SK-N-SH treated with all-trans-retinoic acid at 6 μM for 48 hours (cell line): ENCODE measurements at regions not wholly inside any gene's neighbourhood (a gene's known extent, or its start where the extent isn't known, plus 50 kb on each side); places are given as distances from the start of the nearest gene placed in this dataset.

Source experiments
- ATAC-seq: fragments of 200-7000 bp; cut with Tn5 transposase; 3 replicates; pipeline ENCODE4 v1.9.1; 2020; ENCODE audit warnings: mild to moderate bottlenecking, moderate library complexity
- ARNTL ChIP-seq: fragments of 450-650 bp; formaldehyde crosslinking; IDR thresholded peaks from 2 replicates; pipeline ENCODE4 v1.5.0; 2020; ENCODE audit warnings: low read depth, mild to moderate bottlenecking, moderate library complexity, borderline replicate concordance
- BACH2 ChIP-seq: fragments of 250-450 bp; sonication (Bioruptor Pico); IDR thresholded peaks from 2 replicates; pipeline ENCODE4 v1.9.0; 2021; ENCODE audit warnings: mild to moderate bottlenecking, borderline replicate concordance
- CREB5 ChIP-seq: fragments of 250-450 bp; sonication (Bioruptor Pico); IDR thresholded peaks from 2 replicates; pipeline ENCODE4 v1.5.1; 2020; ENCODE audit warnings: low read depth, mild to moderate bottlenecking, moderate library complexity
- CSDC2 ChIP-seq: fragments of 250-450 bp; sonication (Bioruptor Pico); IDR thresholded peaks from 2 replicates; pipeline ENCODE4 v1.5.0; 2020; ENCODE audit warnings: mild to moderate bottlenecking, moderate library complexity
- CSRNP3 ChIP-seq: fragments of 250-450 bp; sonication (Bioruptor Pico); IDR thresholded peaks from 2 replicates; pipeline ENCODE4 v1.5.1; 2021; ENCODE audit warnings: mild to moderate bottlenecking, moderate library complexity
- ESRRG ChIP-seq: fragments of 250-450 bp; sonication (Bioruptor Pico); IDR thresholded peaks from 2 replicates; pipeline ENCODE4 v1.6.1; 2021; ENCODE audit warnings: mild to moderate bottlenecking
- GLIS3 ChIP-seq: fragments of 250-450 bp; sonication (Bioruptor Pico); IDR thresholded peaks from 2 replicates; pipeline ENCODE4 v1.5.0; 2020; ENCODE audit warnings: mild to moderate bottlenecking, moderate library complexity
- ISL1 ChIP-seq: fragments of 250-450 bp; sonication (Bioruptor Pico); IDR thresholded peaks from 2 replicates; pipeline ENCODE4 v2.1.2; 2022; ENCODE audit warnings: mild to moderate bottlenecking, moderate library complexity
- OSR1 ChIP-seq: fragments of 250-450 bp; sonication (Bioruptor Pico); IDR thresholded peaks from 2 replicates; pipeline ENCODE4 v1.8.0; 2022; ENCODE audit warnings: moderate library complexity, mild to moderate bottlenecking, inconsistent platforms
- PATZ1 ChIP-seq: fragments of 250-450 bp; sonication (Bioruptor Pico); IDR thresholded peaks from 2 replicates; pipeline ENCODE4 v1.8.0; 2020; ENCODE audit warnings: mild to moderate bottlenecking, moderate library complexity, borderline replicate concordance
- POU6F1 ChIP-seq: fragments of 250-450 bp; sonication (Bioruptor Pico); IDR thresholded peaks from 2 replicates; pipeline ENCODE4 v1.8.0; 2021; ENCODE audit warnings: low read depth, mild to moderate bottlenecking, moderate library complexity, borderline replicate concordance
- PPARA ChIP-seq: fragments of 250-450 bp; sonication (Bioruptor Pico); IDR thresholded peaks from 2 replicates; pipeline ENCODE4 v1.5.0; 2020; ENCODE audit warnings: mild to moderate bottlenecking, borderline replicate concordance
- SNAI2 ChIP-seq: fragments of 250-450 bp; sonication (Bioruptor Pico); IDR thresholded peaks from 2 replicates; pipeline ENCODE4 v1.5.0; 2020; ENCODE audit warnings: mild to moderate bottlenecking, moderate library complexity
- TCF4 ChIP-seq: fragments of 250-450 bp; sonication (Bioruptor Pico); IDR thresholded peaks from 2 replicates; pipeline ENCODE4 v1.8.0; 2021; ENCODE audit warnings: mild to moderate bottlenecking, moderate library complexity, borderline replicate concordance
- TOX ChIP-seq: fragments of 250-450 bp; sonication (Bioruptor Pico); IDR thresholded peaks from 2 replicates; pipeline ENCODE4 v1.8.0; 2021; ENCODE audit warnings: mild to moderate bottlenecking, moderate library complexity, borderline replicate concordance
- TSHZ2 ChIP-seq: fragments of 250-450 bp; sonication (Bioruptor Pico); IDR thresholded peaks from 2 replicates; pipeline ENCODE4 v1.5.0; 2020; ENCODE audit warnings: mild to moderate bottlenecking, moderate library complexity
- ZC3H10 ChIP-seq: fragments of 250-450 bp; sonication (Bioruptor Pico); IDR thresholded peaks from 2 replicates; pipeline ENCODE4 v1.5.1; 2021; ENCODE audit warnings: mild to moderate bottlenecking, moderate library complexity
- ZFP3 ChIP-seq: fragments of 250-450 bp; sonication (Bioruptor Pico); IDR thresholded peaks from 2 replicates; pipeline ENCODE4 v1.5.0; 2020; ENCODE audit warnings: mild to moderate bottlenecking, moderate library complexity
- ZNF565 ChIP-seq: fragments of 450-650 bp; formaldehyde crosslinking; conservative IDR thresholded peaks from 2 replicates; pipeline ENCODE4 v1.5.0; 2020; ENCODE audit warnings: low read depth, mild to moderate bottlenecking, moderate library complexity
- ZNF70 ChIP-seq: fragments of 450-650 bp; formaldehyde crosslinking; IDR thresholded peaks from 2 replicates; pipeline ENCODE4 v1.5.0; 2020; ENCODE audit warnings: mild to moderate bottlenecking, moderate library complexity
- ZNF8 ChIP-seq: fragments of 450-650 bp; formaldehyde crosslinking; IDR thresholded peaks from 2 replicates; pipeline ENCODE4 v1.5.0; 2020; ENCODE audit warnings: mild to moderate bottlenecking, moderate library complexity

- ATAC-seq: no peak
- TF ChIP-seq CSDC2 (CRISPR knock-in tag) (no peak), TCF4 (CRISPR knock-in tag) (no peak), PPARA (CRISPR knock-in tag) (no peak), ZNF565 (CRISPR knock-in tag) (no peak), SNAI2 (CRISPR knock-in tag) (no peak), CSRNP3 (CRISPR knock-in tag) (no peak), ZNF70 (CRISPR knock-in tag) (no peak), ZNF8 (CRISPR knock-in tag) (no peak), TOX (CRISPR knock-in tag) (no peak), ISL1 (CRISPR knock-in tag) (no peak), ZC3H10 (no peak), ZFP3 (CRISPR knock-in tag) (no peak), ESRRG (CRISPR knock-in tag) (no peak), OSR1 (CRISPR knock-in tag) (no peak)
Observed at GRCh38 chr6:47360388-47360787, 50.7 kb upstream of the TNFRSF21 start.

GRCh38 chr6:47362857-47363461 lies 53.3 kb upstream of the TNFRSF21 start:
- TF ChIP-seq OSR1 (CRISPR knock-in tag): no peak
- TF ChIP-seq PATZ1: no peak
- TF ChIP-seq TSHZ2: no peak
- no peak for TF ChIP-seq CREB5 (CRISPR knock-in tag)
- TF ChIP-seq ZNF70 (CRISPR knock-in tag): no peak
- TF ChIP-seq CSDC2 (CRISPR knock-in tag): no peak
- TF ChIP-seq TCF4 (CRISPR knock-in tag): no peak
- TF ChIP-seq TOX (CRISPR knock-in tag): no peak
- TF ChIP-seq ESRRG (CRISPR knock-in tag): no peak
- no peak for ATAC-seq

- TF ChIP-seq SNAI2 (CRISPR knock-in tag) (no peak), ISL1 (CRISPR knock-in tag) (no peak), ZC3H10 (no peak), POU6F1 (CRISPR knock-in tag) (no peak), ZFP3 (CRISPR knock-in tag) (no peak)
- no peak for ATAC-seq
Observed at GRCh38 chr6:47363736-47364135, 54.0 kb upstream of the TNFRSF21 start.

GRCh38 chr6:47366335-47366890 lies 56.7 kb upstream of the TNFRSF21 start:
- no peak for ATAC-seq
- no peak for TF ChIP-seq ZNF8 (CRISPR knock-in tag)
- no peak for TF ChIP-seq ESRRG (CRISPR knock-in tag)
- TF ChIP-seq ZFP3 (CRISPR knock-in tag): no peak
- no peak for TF ChIP-seq GLIS3
- no peak for TF ChIP-seq CSDC2 (CRISPR knock-in tag)
- TF ChIP-seq CSRNP3 (CRISPR knock-in tag): no peak
- no peak for TF ChIP-seq SNAI2 (CRISPR knock-in tag)
- no peak for TF ChIP-seq TSHZ2
- no peak for TF ChIP-seq ZNF565 (CRISPR knock-in tag)
- no peak for TF ChIP-seq ARNTL
- TF ChIP-seq BACH2 (CRISPR knock-in tag): no peak
